ENCODE measurements at regions not wholly inside any gene's neighbourhood (a gene's known extent, or its start where the extent isn't known, plus 50 kb on each side); places are given as distances from the start of the nearest gene placed in this dataset.
A peak's percentile ranks its signal among the peaks of the same experiment; 100 is the strongest.

GRCh38 chr6:86857783-86858182 is 79.5 kb upstream of the HTR1E start:
- H3K9me3 ChIP-seq, result no peaks in the 10 kb centered on the region
- 62 to 72% methylated on average over 2 of the region's 2 CpGs for WGBS, 2 donors
- no peak for ATAC-seq
- no peaks in the 10 kb centered on the region for H3K36me3 ChIP-seq (replicated peaks in 1 of 2; ENCODE audit: insufficient read depth in 1 of 2, low read depth in 2 of 2)
- H3K27ac ChIP-seq, result no peak overlapping the region
- no peaks in the 10 kb centered on the region for H3K4me1 ChIP-seq
- intact Hi-C loops (cut with DNase I), result no loop called here
- no peak for TF ChIP-seq CTCF (IDR thresholded peaks at IDR 0.05)
- TF ChIP-seq POLR2A (IDR thresholded peaks at IDR 0.05), result no peak
- DNase-seq, result no peak
- no peaks in the 10 kb centered on the region for H3K27me3 ChIP-seq
- no peak overlapping the region for H3K4me3 ChIP-seq

- peak; percentile 43 to 56 (median 48) for DNase-seq
- Histone ChIP-seq H3K27me3 (no peaks in the 10 kb centered on the region), H3K27ac (no peak overlapping the region), H3K36me3 (replicated peaks in 1 of 2; ENCODE audit: insufficient read depth in 1 of 2, low read depth in 2 of 2) (no peaks in the 10 kb centered on the region), H3K4me3 (no peak overlapping the region), H3K4me1 (no peaks in the 10 kb centered on the region), H3K9me3 (no peaks in the 10 kb centered on the region)
- peak; percentile 64 for ATAC-seq
- WGBS, 2 donors, result 16 to 19% methylated on average over 3 of the region's 3 CpGs
- TF ChIP-seq CTCF (IDR thresholded peaks at IDR 0.05), result peak; percentile 30 to 71 (median 67)
- no peak for TF ChIP-seq POLR2A (IDR thresholded peaks at IDR 0.05)
- intact Hi-C loops (cut with DNase I), result no loop called here
These were observed 80.3 kb upstream of the HTR1E start for GRCh38 chr6:86856937-86857563.

GRCh38 chr6:86856379-86856778 is 80.9 kb upstream of the HTR1E start:
- intact Hi-C loops (cut with DNase I), result no loop called here
- Histone ChIP-seq H3K9me3 (no peaks in the 10 kb centered on the region), H3K4me1 (no peaks in the 10 kb centered on the region), H3K27ac (no peak overlapping the region), H3K4me3 (no peak overlapping the region), H3K36me3 (replicated peaks in 1 of 2; ENCODE audit: insufficient read depth in 1 of 2, low read depth in 2 of 2) (no peaks in the 10 kb centered on the region), H3K27me3 (no peaks in the 10 kb centered on the region)
- ATAC-seq (no peak), DNase-seq (no peak)
- no peak for TF ChIP-seq CTCF (IDR thresholded peaks at IDR 0.05)
- TF ChIP-seq POLR2A (IDR thresholded peaks at IDR 0.05), result no peak

GRCh38 chr6:86848986-86849385 is 88.3 kb upstream of the HTR1E start:
- TF ChIP-seq POLR2A (IDR thresholded peaks at IDR 0.05) (no peak), CTCF (IDR thresholded peaks at IDR 0.05) (no peak)
- H3K27ac ChIP-seq, result no peak overlapping the region
- no peaks in the 10 kb centered on the region for H3K36me3 ChIP-seq (replicated peaks in 1 of 2; ENCODE audit: insufficient read depth in 1 of 2, low read depth in 2 of 2)
- no peak overlapping the region for H3K4me3 ChIP-seq
- DNase-seq (no peak), ATAC-seq (no peak)
- no peaks in the 10 kb centered on the region for H3K4me1 ChIP-seq
- no peaks in the 10 kb centered on the region for H3K27me3 ChIP-seq
- H3K9me3 ChIP-seq, result no peaks in the 10 kb centered on the region
- intact Hi-C loops (cut with DNase I), result no loop called here

GRCh38 chr6:86832686-86833085 is 104.6 kb upstream of the HTR1E start:
- Histone ChIP-seq H3K4me1 (peaks cover 4% of the 10 kb centered on the region), H3K27me3 (no peaks in the 10 kb centered on the region), H3K4me3 (no peak overlapping the region), H3K36me3 (replicated peaks in 1 of 2; ENCODE audit: insufficient read depth in 1 of 2, low read depth in 2 of 2) (no peaks in the 10 kb centered on the region), H3K27ac (no peak overlapping the region), H3K9me3 (no peaks in the 10 kb centered on the region)
- DNase-seq, result no peak
- TF ChIP-seq POLR2A (IDR thresholded peaks at IDR 0.05) (no peak), CTCF (IDR thresholded peaks at IDR 0.05) (no peak)
- ATAC-seq, result no peak
- intact Hi-C loops (cut with DNase I), result no loop called here

Data from body of pancreas (tissue), 4 donors.